ENCODE measurements at regions not wholly inside any gene's neighbourhood (a gene's known extent, or its start where the extent isn't known, plus 50 kb on each side); places are given as distances from the start of the nearest gene placed in this dataset.
A peak's percentile ranks its signal among the peaks of the same experiment; 100 is the strongest.

DNA sequence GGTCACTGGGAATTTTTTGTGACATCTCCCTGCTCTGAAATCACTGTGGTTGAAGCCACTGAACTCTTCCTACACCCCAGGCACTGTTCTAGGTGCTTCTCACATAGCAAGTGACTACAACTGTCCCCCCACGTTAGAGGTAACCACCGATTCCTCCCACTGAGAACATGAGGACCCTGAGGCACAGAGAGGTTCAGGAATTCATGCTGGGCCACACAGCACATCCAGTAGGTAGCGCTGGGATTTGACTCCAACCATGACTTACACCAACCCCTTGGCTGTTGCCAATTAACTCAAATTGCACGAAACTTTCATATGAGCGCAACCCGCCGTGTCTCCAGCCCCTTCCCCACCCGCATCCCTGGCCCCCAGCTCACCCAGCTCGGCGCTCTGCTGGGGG, 105.2 kb downstream of the RFLNA start:
- Histone ChIP-seq H3K27ac (ENCODE audit: low read depth, low read length) (peak overlapping the region; percentile 19), H3K9me3 (ENCODE audit: low read length) (no peaks in the 10 kb centered on the region), H3K4me1 (ENCODE audit: insufficient read depth, low read length) (peaks cover 95% of the 10 kb centered on the region), H3K36me3 (ENCODE audit: insufficient read depth, low read length) (peaks cover 44% of the 10 kb centered on the region), H3K4me3 (ENCODE audit: low read depth in 1 of 2, low read length in 2 of 2) (no peak overlapping the region), H3K9ac (ENCODE audit: low read length) (no peak overlapping the region), H3K27me3 (ENCODE audit: control insufficient read depth in 1 of 2, insufficient read depth in 2 of 2, low read length in 2 of 2) (no peaks in the 10 kb centered on the region)

- Histone ChIP-seq H3K27ac (ENCODE audit: low read depth, low read length) (peak overlapping the region; percentile 70), H3K36me3 (ENCODE audit: insufficient read depth, low read length) (peaks cover 47% of the 10 kb centered on the region), H3K4me1 (ENCODE audit: insufficient read depth, low read length) (peaks cover 95% of the 10 kb centered on the region)
These were observed 104.7 kb downstream of the RFLNA start for GRCh38 chr12:124399622-124400021.

GRCh38 chr12:124398578-124399227, 103.8 kb downstream of the RFLNA start:
- H3K9ac ChIP-seq (ENCODE audit: low read length), result peak overlapping the region; percentile 32
- peaks cover 52% of the 10 kb centered on the region for H3K36me3 ChIP-seq (ENCODE audit: insufficient read depth, low read length)
- H3K4me1 ChIP-seq (ENCODE audit: insufficient read depth, low read length), result peaks cover 95% of the 10 kb centered on the region
- no peaks in the 10 kb centered on the region for H3K27me3 ChIP-seq (ENCODE audit: control insufficient read depth in 1 of 2, insufficient read depth in 2 of 2, low read length in 2 of 2)
- H3K27ac ChIP-seq (ENCODE audit: low read depth, low read length), result peak overlapping the region; percentile 70
- H3K4me3 ChIP-seq (ENCODE audit: low read depth in 1 of 2, low read length in 2 of 2), result no peak overlapping the region
- no peaks in the 10 kb centered on the region for H3K9me3 ChIP-seq (ENCODE audit: low read length)

More at GRCh38 chr12:124399622-124400021, 104.7 kb downstream of the RFLNA start:
- Histone ChIP-seq H3K27me3 (ENCODE audit: control insufficient read depth in 1 of 2, insufficient read depth in 2 of 2, low read length in 2 of 2) (no peaks in the 10 kb centered on the region), H3K4me3 (ENCODE audit: low read depth in 1 of 2, low read length in 2 of 2) (no peak overlapping the region), H3K9ac (ENCODE audit: low read length) (peak overlapping the region; percentile 32), H3K9me3 (ENCODE audit: low read length) (no peaks in the 10 kb centered on the region)

DNA sequence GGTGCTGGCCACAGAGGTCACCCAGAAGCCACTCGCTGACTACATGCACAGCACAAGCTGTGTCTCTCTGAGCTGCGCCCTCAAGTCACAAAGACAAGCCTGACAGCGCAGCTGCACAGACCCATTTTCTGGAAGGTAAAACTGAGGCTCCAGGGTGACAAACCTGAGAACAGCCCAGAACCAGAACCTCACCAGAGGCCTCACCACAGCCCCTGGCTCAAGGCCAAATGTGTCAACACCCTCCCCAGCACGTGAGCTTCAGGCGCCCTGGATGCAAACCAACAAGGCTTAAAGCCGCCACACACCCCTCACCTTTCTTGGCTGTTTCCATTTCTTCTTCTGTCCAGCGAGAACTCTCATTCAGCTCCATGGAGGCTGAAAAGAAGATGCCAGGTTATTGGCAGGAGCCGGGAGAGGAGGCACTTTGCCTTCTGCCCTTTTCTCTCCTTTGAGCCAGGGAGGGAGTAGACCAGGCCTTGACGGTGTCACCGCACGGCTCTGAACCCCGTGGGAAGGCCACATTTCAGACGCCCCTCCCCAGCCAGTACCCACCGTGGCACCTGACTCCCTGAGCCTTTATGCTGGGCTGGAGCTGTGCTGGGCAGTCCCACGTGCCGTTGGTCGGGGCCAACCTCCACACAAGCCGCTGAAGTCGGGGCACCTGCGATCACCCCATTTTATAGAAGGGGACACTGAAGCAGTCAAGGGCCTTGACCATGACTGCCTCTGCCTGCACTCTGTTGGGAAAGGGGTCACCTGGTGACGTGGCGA, 103.1 kb downstream of the RFLNA start:
- H3K4me1 ChIP-seq (ENCODE audit: insufficient read depth, low read length), result peaks cover 95% of the 10 kb centered on the region
- peaks cover 52% of the 10 kb centered on the region for H3K36me3 ChIP-seq (ENCODE audit: insufficient read depth, low read length)
- no peak overlapping the region for H3K4me3 ChIP-seq (ENCODE audit: low read depth in 1 of 2, low read length in 2 of 2)
- no peak overlapping the region for H3K9ac ChIP-seq (ENCODE audit: low read length)
- peak overlapping the region; percentile 96 for H3K27ac ChIP-seq (ENCODE audit: low read depth, low read length)
- H3K9me3 ChIP-seq (ENCODE audit: low read length), result no peaks in the 10 kb centered on the region
- H3K27me3 ChIP-seq (ENCODE audit: control insufficient read depth in 1 of 2, insufficient read depth in 2 of 2, low read length in 2 of 2), result no peaks in the 10 kb centered on the region

GRCh38 chr12:124397399-124397679, 102.4 kb downstream of the RFLNA start:
- Histone ChIP-seq H3K27ac (ENCODE audit: low read depth, low read length) (peak overlapping the region; percentile 96), H3K36me3 (ENCODE audit: insufficient read depth, low read length) (peaks cover 52% of the 10 kb centered on the region), H3K9me3 (ENCODE audit: low read length) (no peaks in the 10 kb centered on the region), H3K27me3 (ENCODE audit: control insufficient read depth in 1 of 2, insufficient read depth in 2 of 2, low read length in 2 of 2) (no peaks in the 10 kb centered on the region), H3K9ac (ENCODE audit: low read length) (no peak overlapping the region), H3K4me3 (ENCODE audit: low read depth in 1 of 2, low read length in 2 of 2) (no peak overlapping the region), H3K4me1 (ENCODE audit: insufficient read depth, low read length) (peaks cover 95% of the 10 kb centered on the region)

DNA sequence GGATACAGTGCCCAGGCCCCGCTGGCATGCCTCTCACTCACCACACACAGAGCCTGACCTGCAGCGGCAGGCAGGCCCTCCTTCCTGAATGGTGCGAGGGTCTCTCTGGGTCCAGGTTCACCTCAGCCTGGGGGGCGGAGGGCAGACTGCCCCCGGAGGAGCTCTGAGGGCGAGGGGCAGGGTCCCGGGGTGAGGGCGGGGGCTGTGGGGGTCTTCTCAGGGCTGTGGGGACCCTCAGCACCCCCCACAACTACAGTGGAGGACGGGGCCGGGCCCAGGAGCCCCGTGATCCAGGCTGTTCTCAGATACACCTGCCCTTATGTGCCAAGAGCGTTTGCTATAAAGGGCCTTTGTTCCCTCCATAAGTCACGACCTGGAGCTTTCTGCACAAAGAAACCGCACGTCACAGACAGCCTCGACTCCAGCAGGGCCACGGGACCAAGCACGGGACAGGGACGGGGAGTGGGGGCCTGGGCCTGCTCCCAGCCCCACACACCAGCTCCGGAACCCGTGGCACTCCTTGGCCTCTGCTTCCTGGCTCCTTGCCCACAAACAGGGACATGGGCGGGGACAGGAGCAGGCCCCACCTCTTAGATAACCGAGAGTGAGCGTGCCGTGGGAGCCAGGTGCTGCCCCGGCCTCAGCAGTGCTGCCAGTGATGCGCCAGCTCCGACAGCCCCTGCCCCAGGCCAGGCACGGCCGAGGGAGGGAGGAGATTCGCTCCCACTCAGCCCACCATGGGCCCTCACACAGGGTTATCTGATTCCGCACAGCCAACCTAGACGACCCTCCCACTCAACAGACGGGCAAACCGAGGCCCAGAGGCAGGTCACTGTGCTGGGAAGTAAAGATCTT, 101.9 kb downstream of the RFLNA start:
- Histone ChIP-seq H3K36me3 (ENCODE audit: insufficient read depth, low read length) (peaks cover 52% of the 10 kb centered on the region), H3K27ac (ENCODE audit: low read depth, low read length) (peak overlapping the region; percentile 96), H3K9ac (ENCODE audit: low read length) (no peak overlapping the region)

GRCh38 chr12:124395986-124396385, 101.1 kb downstream of the RFLNA start:
- H3K27ac ChIP-seq (ENCODE audit: low read depth, low read length), result peak overlapping the region; percentile 96
- H3K4me1 ChIP-seq (ENCODE audit: insufficient read depth, low read length), result peaks cover 96% of the 10 kb centered on the region
- peaks cover 52% of the 10 kb centered on the region for H3K36me3 ChIP-seq (ENCODE audit: insufficient read depth, low read length)

More for the DNA sequence above, 101.9 kb downstream of the RFLNA start:
- Histone ChIP-seq H3K9me3 (ENCODE audit: low read length) (no peaks in the 10 kb centered on the region), H3K4me1 (ENCODE audit: insufficient read depth, low read length) (peaks cover 95% of the 10 kb centered on the region), H3K27me3 (ENCODE audit: control insufficient read depth in 1 of 2, insufficient read depth in 2 of 2, low read length in 2 of 2) (no peaks in the 10 kb centered on the region), H3K4me3 (ENCODE audit: low read depth in 1 of 2, low read length in 2 of 2) (no peak overlapping the region)

DNA sequence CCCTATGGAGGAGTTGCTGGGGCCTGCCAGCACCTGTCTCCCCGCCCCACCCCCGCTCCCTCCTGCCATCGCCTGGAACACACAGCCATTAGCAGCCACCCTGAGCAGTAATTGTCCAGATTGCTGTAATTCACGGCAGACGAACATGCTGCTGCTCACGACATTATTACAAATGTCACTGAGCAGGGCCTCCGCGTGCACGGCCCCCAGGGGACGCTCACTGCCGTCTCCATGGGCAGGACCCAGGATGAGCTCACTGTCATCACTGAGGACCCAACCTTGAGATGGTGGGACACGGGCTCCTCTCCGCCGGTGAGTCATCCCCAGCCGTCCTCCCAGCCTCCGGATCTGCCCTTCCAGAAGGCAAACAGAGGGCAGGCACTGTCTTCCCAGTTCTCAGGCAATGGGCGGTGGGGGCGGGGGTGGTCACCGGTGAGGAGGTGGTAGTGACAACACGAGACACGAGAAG, 100.4 kb downstream of the RFLNA start:
- H3K27me3 ChIP-seq (ENCODE audit: control insufficient read depth in 1 of 2, insufficient read depth in 2 of 2, low read length in 2 of 2), result no peaks in the 10 kb centered on the region
- no peak overlapping the region for H3K4me3 ChIP-seq (ENCODE audit: low read depth in 1 of 2, low read length in 2 of 2)
- H3K27ac ChIP-seq (ENCODE audit: low read depth, low read length), result peak overlapping the region; percentile 96
- H3K36me3 ChIP-seq (ENCODE audit: insufficient read depth, low read length), result peaks cover 45% of the 10 kb centered on the region
- H3K4me1 ChIP-seq (ENCODE audit: insufficient read depth, low read length), result peaks cover 98% of the 10 kb centered on the region
- no peaks in the 10 kb centered on the region for H3K9me3 ChIP-seq (ENCODE audit: low read length)
- no peak overlapping the region for H3K9ac ChIP-seq (ENCODE audit: low read length)

More at GRCh38 chr12:124395986-124396385, 101.1 kb downstream of the RFLNA start:
- Histone ChIP-seq H3K27me3 (ENCODE audit: control insufficient read depth in 1 of 2, insufficient read depth in 2 of 2, low read length in 2 of 2) (no peaks in the 10 kb centered on the region), H3K9me3 (ENCODE audit: low read length) (no peaks in the 10 kb centered on the region), H3K9ac (ENCODE audit: low read length) (no peak overlapping the region), H3K4me3 (ENCODE audit: low read depth in 1 of 2, low read length in 2 of 2) (no peak overlapping the region)

DNA sequence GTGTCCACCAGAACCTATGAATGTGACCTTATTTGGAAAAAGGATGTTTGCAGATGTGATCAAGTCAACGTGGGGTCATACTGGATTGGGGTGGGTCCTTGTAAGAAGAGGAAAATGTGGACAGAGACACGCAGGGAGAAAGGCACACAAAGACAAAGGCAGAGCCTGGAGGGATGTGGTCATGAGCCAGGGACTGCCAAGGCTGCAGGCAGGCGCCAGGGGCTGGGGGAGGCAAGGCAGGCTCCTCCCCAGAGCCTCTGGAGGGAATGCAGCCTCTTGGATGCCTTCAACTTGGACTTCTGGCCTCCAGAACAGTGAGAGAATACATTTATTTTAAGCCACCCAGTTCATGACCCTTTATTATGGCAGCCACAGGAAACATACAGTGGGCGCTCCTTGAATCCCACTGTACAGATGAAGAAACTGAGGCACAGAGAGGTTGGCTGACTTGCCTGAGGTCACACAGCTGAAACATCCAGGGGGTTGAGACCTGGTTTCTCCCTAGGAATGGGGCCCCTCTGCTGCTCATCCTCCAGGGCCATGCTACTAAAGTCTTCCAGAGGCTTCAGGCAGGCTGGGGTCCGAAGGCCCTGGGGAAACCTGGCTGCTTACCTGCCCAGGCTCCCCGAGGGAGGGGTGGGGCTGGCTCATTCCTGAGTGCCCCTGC, 99.7 kb downstream of the RFLNA start:
- Histone ChIP-seq H3K4me3 (ENCODE audit: low read depth in 1 of 2, low read length in 2 of 2) (no peak overlapping the region), H3K27ac (ENCODE audit: low read depth, low read length) (peak overlapping the region; percentile 96), H3K27me3 (ENCODE audit: control insufficient read depth in 1 of 2, insufficient read depth in 2 of 2, low read length in 2 of 2) (no peaks in the 10 kb centered on the region), H3K4me1 (ENCODE audit: insufficient read depth, low read length) (peaks cover 98% of the 10 kb centered on the region), H3K9ac (ENCODE audit: low read length) (peak overlapping the region; percentile 26), H3K9me3 (ENCODE audit: low read length) (no peaks in the 10 kb centered on the region), H3K36me3 (ENCODE audit: insufficient read depth, low read length) (peaks cover 39% of the 10 kb centered on the region)

DNA sequence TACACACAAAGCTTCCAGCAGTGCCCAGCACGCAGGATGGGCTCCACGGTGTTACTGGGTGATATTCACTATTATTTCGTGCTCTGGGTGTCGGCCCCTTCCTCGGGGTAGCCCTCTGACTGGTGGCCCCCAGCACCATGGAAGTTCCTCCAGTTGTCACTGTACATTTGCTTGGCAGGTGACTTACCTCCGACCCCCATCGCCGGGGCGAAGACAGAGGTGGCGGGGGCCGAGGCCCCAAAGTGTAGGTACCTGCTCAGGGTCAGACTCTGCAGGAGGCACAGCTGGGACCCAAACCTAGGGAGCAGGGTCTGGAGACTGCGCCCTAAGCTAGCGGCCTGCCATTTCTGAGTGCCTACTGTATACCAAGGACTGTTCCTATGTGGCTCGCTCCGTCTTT, 98.9 kb downstream of the RFLNA start:
- Histone ChIP-seq H3K9ac (ENCODE audit: low read length) (peak overlapping the region; percentile 26), H3K4me3 (ENCODE audit: low read depth in 1 of 2, low read length in 2 of 2) (peak overlapping the region in 1 of 2 donors; percentile 25), H3K36me3 (ENCODE audit: insufficient read depth, low read length) (peaks cover 36% of the 10 kb centered on the region), H3K4me1 (ENCODE audit: insufficient read depth, low read length) (peaks cover 94% of the 10 kb centered on the region), H3K27me3 (ENCODE audit: control insufficient read depth in 1 of 2, insufficient read depth in 2 of 2, low read length in 2 of 2) (no peaks in the 10 kb centered on the region), H3K9me3 (ENCODE audit: low read length) (no peaks in the 10 kb centered on the region), H3K27ac (ENCODE audit: low read depth, low read length) (peak overlapping the region; percentile 96)

DNA sequence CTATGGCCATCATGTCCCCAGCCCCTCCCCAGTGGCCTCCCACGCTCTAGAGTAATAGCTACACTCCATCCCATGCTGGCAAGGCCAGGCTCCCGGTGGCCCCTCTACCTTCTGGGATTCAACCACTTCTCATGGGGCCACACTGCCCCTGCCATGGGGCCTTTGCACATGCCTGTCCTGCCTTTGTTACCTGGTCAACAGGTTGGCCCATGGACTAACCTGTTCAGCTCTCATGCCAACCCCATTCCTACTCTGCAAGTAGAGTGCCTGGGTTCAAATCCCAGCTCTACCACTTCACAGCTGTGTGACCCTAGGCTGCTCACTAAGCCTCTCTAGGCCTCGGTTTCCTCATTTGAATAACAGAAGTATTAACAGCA, 98.5 kb downstream of the RFLNA start:
- peak overlapping the region in 1 of 2 donors; percentile 25 for H3K4me3 ChIP-seq (ENCODE audit: low read depth in 1 of 2, low read length in 2 of 2)
- H3K27ac ChIP-seq (ENCODE audit: low read depth, low read length), result peak overlapping the region; percentile 96
- H3K9ac ChIP-seq (ENCODE audit: low read length), result peak overlapping the region; percentile 26
- H3K36me3 ChIP-seq (ENCODE audit: insufficient read depth, low read length), result peaks cover 36% of the 10 kb centered on the region
- no peaks in the 10 kb centered on the region for H3K27me3 ChIP-seq (ENCODE audit: control insufficient read depth in 1 of 2, insufficient read depth in 2 of 2, low read length in 2 of 2)
- peaks cover 92% of the 10 kb centered on the region for H3K4me1 ChIP-seq (ENCODE audit: insufficient read depth, low read length)
- no peaks in the 10 kb centered on the region for H3K9me3 ChIP-seq (ENCODE audit: low read length)

All from muscle layer of colon (tissue), 2 donors.